ENCODE measurements at regions not wholly inside any gene's neighbourhood (a gene's known extent, or its start where the extent isn't known, plus 50 kb on each side); places are given as distances from the start of the nearest gene placed in this dataset.

GRCh38 chr6:80592436-80592835 is 486.0 kb downstream of the BCKDHB start:
- TF ChIP-seq, protein P1, sequence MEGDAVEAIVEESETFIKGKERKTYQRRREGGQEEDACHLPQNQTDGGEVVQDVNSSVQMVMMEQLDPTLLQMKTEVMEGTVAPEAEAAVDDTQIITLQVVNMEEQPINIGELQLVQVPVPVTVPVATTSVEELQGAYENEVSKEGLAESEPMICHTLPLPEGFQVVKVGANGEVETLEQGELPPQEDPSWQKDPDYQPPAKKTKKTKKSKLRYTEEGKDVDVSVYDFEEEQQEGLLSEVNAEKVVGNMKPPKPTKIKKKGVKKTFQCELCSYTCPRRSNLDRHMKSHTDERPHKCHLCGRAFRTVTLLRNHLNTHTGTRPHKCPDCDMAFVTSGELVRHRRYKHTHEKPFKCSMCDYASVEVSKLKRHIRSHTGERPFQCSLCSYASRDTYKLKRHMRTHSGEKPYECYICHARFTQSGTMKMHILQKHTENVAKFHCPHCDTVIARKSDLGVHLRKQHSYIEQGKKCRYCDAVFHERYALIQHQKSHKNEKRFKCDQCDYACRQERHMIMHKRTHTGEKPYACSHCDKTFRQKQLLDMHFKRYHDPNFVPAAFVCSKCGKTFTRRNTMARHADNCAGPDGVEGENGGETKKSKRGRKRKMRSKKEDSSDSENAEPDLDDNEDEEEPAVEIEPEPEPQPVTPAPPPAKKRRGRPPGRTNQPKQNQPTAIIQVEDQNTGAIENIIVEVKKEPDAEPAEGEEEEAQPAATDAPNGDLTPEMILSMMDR (conservative IDR thresholded peaks at IDR 0.05; ENCODE audit: low read length): no peak
- no peak for TF ChIP-seq EZH2phosphoT487 (IDR thresholded peaks at IDR 0.05; ENCODE audit: borderline replicate concordance, low read depth, low read length)
